HG03060 (cell line): ENCODE measurements at regions not wholly inside any gene's neighbourhood (a gene's known extent, or its start where the extent isn't known, plus 50 kb on each side); places are given as distances from the start of the nearest gene placed in this dataset.

Experiments used
- ATAC-seq: cut with Tn5 transposase; IDR thresholded peaks from one replicate; pipeline ENCODE4 v1.9.1; 2021; ENCODE audit warnings: low read depth, moderate number of reproducible peaks; ENCODE audit not compliant: unreplicated experiment

- ATAC-seq, result no peak
Measured at GRCh38 chr5:68161156-68161555, 54.4 kb upstream of the PIK3R1 start.

- ATAC-seq, result no peak
Measured at GRCh38 chr5:68159224-68159951, 56.2 kb upstream of the PIK3R1 start.

GRCh38 chr5:68155940-68156339, 59.6 kb upstream of the PIK3R1 start:
- ATAC-seq, result no peak

- ATAC-seq, result no peak
Measured at GRCh38 chr5:68154119-68154857, 61.3 kb upstream of the PIK3R1 start.

GRCh38 chr5:68151812-68152211, 63.7 kb upstream of the PIK3R1 start:
- ATAC-seq, result no peak

- ATAC-seq, result no peak
Measured at GRCh38 chr5:68149189-68149588, 66.4 kb upstream of the PIK3R1 start.

GRCh38 chr5:68148096-68148495, 67.5 kb upstream of the PIK3R1 start:
- no peak for ATAC-seq

GRCh38 chr5:68147659-68148058, 67.9 kb upstream of the PIK3R1 start:
- no peak for ATAC-seq

GRCh38 chr5:68141494-68141893, 74.1 kb upstream of the PIK3R1 start:
- no peak for ATAC-seq

- ATAC-seq, result no peak
Measured at GRCh38 chr5:68140763-68141162, 74.8 kb upstream of the PIK3R1 start.

GRCh38 chr5:68139611-68140441, 75.7 kb upstream of the PIK3R1 start:
- no peak for ATAC-seq

GRCh38 chr5:68137511-68138140, 77.9 kb upstream of the PIK3R1 start:
- no peak for ATAC-seq

GRCh38 chr5:68134669-68135313, 80.8 kb upstream of the PIK3R1 start:
- no peak for ATAC-seq

- no peak for ATAC-seq
Measured at GRCh38 chr5:68134033-68134668, 81.4 kb upstream of the PIK3R1 start.

- ATAC-seq, result no peak
Measured at GRCh38 chr5:68130253-68130652, 85.3 kb upstream of the PIK3R1 start.

GRCh38 chr5:68129364-68129763, 86.2 kb upstream of the PIK3R1 start:
- no peak for ATAC-seq

- no peak for ATAC-seq
Measured at GRCh38 chr5:68126886-68127285, 88.7 kb upstream of the PIK3R1 start.

GRCh38 chr5:68122439-68123328, 92.9 kb upstream of the PIK3R1 start:
- no peak for ATAC-seq

GRCh38 chr5:68116868-68117411, 98.6 kb upstream of the PIK3R1 start:
- ATAC-seq, result no peak
